ENCODE measurements at regions not wholly inside any gene's neighbourhood (a gene's known extent, or its start where the extent isn't known, plus 50 kb on each side); places are given as distances from the start of the nearest gene placed in this dataset.
"Not testable (repeated sequence)": the region's sequence is repeated elsewhere in the genome, so short reads cannot be mapped to it uniquely, and the experiment has no call there.

DNA sequence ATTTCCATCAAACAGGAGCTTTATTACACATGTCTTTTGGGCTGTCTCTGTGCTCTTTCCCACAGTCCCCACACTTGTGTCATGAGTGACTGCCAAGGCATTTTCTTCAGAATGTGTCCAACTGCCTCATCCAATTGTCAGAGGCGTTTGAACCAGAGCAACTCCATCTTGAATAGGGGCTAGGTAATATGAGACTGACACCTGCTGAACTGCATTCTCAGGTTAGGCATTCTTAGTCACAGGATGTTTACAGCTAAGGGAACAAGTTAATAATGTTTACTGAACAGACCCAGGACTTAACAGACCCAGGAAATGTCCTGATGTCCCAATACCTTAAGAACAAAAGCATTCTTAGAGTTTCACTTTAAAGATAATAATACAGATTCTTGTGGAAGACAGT lies 595.5 kb downstream of the REEP3 start:
- ATAC-seq (no peak), DNase-seq (no peak)
- H3K9me3 Mint-ChIP-seq (ENCODE audit: low read depth): no peaks in the 10 kb centered on the region
- CTCF ChIA-PET: no interaction called here
- H3K27ac Mint-ChIP-seq: no peak overlapping the region
- no peaks in the 10 kb centered on the region for H3K36me3 Mint-ChIP-seq
- H3K4me3 Mint-ChIP-seq: no peak overlapping the region
- no peaks in the 10 kb centered on the region for H3K27me3 Mint-ChIP-seq
- H3K4me1 Mint-ChIP-seq: no peaks in the 10 kb centered on the region

DNA sequence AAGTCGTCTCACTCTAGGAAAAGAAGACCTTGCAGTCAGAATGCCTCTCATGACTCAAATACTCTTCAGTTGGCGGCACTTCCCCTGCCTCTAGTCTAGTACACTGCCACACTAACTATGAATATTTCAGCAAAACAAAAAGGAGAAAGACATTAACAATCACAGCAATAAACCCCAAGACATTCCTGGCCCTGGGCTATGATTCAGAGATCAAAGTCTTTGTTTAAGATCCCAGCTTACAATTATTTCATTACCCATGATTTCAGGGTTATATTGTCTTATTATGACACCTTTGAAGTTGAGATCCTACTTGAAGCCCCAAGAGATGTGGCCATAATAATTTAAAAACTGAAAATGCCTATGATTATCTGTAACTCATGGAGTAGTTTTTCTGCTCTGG lies 597.5 kb downstream of the REEP3 start:
- DNase-seq (no peak), ATAC-seq (no peak)
- Mint-ChIP-seq H3K27ac (no peak overlapping the region), H3K4me1 (no peaks in the 10 kb centered on the region), H3K4me3 (no peak overlapping the region), H3K27me3 (no peaks in the 10 kb centered on the region), H3K9me3 (ENCODE audit: low read depth) (no peaks in the 10 kb centered on the region), H3K36me3 (no peaks in the 10 kb centered on the region)
- CTCF ChIA-PET: no interaction called here

DNA sequence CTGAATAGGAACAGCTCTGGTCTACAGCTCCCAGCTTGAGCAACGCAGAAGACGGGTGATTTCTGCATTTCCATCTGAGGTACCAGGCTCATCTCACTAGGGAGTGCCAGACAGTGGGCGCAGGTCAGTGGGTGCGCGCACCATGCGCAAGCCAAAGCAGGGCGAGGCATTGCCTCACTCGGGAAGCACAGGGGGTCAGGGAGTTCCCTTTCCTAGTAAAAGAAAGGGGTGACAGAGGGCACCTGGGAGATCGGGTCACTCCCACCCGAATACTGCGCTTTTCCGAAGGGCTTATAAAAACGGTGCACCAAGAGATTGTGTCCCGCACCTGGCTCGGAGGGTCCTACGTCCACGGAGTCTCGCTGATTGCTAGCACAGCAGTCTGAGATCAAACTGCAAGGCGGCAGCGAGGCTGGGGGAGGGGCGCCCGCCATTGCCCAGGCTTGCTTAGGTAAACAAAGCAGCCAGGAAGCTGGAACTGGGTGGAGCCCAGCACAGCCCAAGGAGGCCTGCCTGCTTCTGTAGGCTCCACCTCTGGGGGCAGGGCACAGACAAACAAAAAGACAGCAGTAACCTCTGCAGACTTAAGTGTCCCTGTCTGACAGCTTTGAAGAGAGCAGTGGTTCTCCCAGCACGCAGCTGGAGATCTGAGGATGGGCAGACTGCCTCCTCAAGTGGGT lies 599.2 kb downstream of the REEP3 start:
- H3K27ac Mint-ChIP-seq; DNase-seq; H3K9me3 Mint-ChIP-seq (ENCODE audit: low read depth); ATAC-seq; H3K4me1 Mint-ChIP-seq; CTCF ChIA-PET; H3K36me3 Mint-ChIP-seq; H3K27me3 Mint-ChIP-seq; H3K4me3 Mint-ChIP-seq: not testable (repeated sequence)

DNA sequence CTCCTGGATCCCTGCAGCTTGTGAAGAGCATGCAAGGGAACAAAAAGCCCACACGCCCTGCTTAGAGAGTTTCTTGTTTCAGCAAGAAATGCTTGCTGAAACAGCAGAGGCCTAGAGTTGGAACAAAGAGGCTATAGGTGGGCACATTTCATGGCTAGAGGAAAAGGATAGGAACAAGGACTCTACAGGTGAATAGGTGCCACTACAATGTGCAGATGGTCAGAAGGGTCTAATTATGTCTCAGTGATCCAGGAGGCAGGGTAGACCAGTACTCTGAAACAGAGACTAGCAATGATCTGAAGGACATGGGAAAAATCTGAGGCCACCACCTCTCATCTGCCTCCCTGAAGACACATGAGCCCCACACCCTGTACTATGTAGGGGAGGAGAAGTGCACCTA lies 609.0 kb downstream of the REEP3 start:
- no peaks in the 10 kb centered on the region for H3K27me3 Mint-ChIP-seq
- H3K9me3 Mint-ChIP-seq (ENCODE audit: low read depth): no peaks in the 10 kb centered on the region
- H3K27ac Mint-ChIP-seq: no peak overlapping the region
- H3K4me1 Mint-ChIP-seq: no peaks in the 10 kb centered on the region
- ATAC-seq: no peak
- H3K4me3 Mint-ChIP-seq: no peak overlapping the region
- CTCF ChIA-PET: no interaction called here
- no peak for DNase-seq
- no peaks in the 10 kb centered on the region for H3K36me3 Mint-ChIP-seq

DNA sequence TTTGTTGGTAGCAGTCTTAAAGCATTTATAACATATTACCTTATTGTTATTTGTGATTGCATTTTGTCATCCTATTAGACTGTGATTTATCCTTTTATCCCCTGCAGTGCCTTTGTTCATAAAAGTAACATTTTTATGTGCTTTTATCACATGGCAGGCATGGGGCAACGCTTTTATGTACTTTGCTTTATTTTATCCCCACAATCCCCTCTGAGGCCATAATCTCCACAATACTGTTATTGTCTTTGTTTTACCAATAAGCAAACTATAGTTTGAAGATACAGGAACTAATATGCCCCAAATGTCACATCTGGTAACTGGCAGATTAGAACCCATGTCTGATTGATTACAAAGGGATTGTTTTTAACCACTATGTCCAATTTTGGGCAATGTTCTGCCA lies 613.5 kb downstream of the REEP3 start:
- CTCF ChIA-PET: no interaction called here
- Mint-ChIP-seq H3K4me3 (no peak overlapping the region), H3K9me3 (ENCODE audit: low read depth) (no peaks in the 10 kb centered on the region), H3K4me1 (no peaks in the 10 kb centered on the region), H3K27me3 (no peaks in the 10 kb centered on the region), H3K36me3 (no peaks in the 10 kb centered on the region), H3K27ac (no peak overlapping the region)
- ATAC-seq (no peak), DNase-seq (no peak)

DNA sequence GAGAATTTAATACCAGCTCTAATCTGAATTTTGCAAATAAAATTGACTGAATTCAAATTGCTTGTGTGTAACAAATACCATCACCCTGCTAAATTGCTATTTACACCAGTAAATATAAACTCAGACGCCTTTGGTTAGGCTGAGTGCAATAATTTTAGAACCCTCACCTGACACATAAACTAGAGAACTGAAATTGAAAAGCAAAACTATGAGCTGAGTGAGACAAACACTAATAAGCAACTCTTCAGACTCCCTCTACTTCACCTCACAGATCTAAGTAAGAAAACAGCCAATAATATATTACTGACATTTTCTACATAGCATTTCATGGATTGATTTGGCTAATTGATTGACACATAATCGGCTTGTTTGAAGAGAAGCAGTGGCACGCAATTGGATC lies 621.2 kb downstream of the REEP3 start:
- no peaks in the 10 kb centered on the region for H3K27me3 Mint-ChIP-seq
- no peak for DNase-seq
- H3K36me3 Mint-ChIP-seq: no peaks in the 10 kb centered on the region
- H3K9me3 Mint-ChIP-seq (ENCODE audit: low read depth): no peaks in the 10 kb centered on the region
- CTCF ChIA-PET: no interaction called here
- no peak overlapping the region for H3K27ac Mint-ChIP-seq
- ATAC-seq: no peak
- no peaks in the 10 kb centered on the region for H3K4me1 Mint-ChIP-seq
- H3K4me3 Mint-ChIP-seq: no peak overlapping the region

DNA sequence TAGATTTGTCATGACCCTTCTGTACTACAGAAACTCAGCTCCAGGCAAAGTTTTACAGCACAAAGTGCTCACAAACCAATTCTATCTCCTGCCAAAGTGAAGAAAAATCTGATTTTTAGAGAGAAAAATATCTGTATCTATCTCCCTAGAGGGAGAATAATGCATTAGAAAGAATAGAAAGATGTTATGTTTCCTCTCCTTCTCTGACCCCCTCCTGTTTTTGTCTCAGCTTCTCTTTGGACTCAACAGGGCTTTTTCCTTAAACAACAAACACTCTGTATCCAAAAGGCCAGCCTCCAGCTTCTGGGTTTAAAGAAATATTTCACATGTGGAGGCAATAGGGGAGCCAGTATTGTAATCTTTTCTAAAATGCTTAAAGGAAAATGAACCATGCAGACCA lies 627.4 kb downstream of the REEP3 start:
- CTCF ChIA-PET: no interaction called here
- no peaks in the 10 kb centered on the region for H3K4me1 Mint-ChIP-seq
- DNase-seq: no peak
- H3K9me3 Mint-ChIP-seq (ENCODE audit: low read depth): no peaks in the 10 kb centered on the region
- H3K27ac Mint-ChIP-seq: no peak overlapping the region
- H3K27me3 Mint-ChIP-seq: no peaks in the 10 kb centered on the region
- H3K36me3 Mint-ChIP-seq: no peaks in the 10 kb centered on the region
- H3K4me3 Mint-ChIP-seq: no peak overlapping the region
- no peak for ATAC-seq

DNA sequence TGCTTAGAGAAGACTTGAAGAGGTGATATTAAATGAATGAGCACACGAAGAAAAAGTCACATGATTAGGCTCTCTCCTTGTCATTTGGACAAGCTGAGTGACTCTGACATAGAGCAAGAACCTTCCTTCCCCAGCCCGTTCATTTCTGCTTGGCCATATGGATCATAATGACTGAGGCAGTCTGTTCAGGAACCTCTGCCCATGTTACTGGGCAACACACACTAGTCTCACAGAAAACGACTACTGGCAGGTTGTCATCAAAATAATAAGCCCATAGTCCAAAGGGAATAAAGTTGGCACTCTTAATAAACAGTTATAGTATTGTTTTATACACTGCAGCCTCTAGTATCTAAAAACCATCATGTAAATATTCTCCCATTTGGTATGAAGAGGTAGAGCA lies 635.0 kb downstream of the REEP3 start:
- no peaks in the 10 kb centered on the region for H3K9me3 Mint-ChIP-seq (ENCODE audit: low read depth)
- no peaks in the 10 kb centered on the region for H3K4me1 Mint-ChIP-seq
- no peak overlapping the region for H3K4me3 Mint-ChIP-seq
- ATAC-seq (no peak), DNase-seq (no peak)
- no peaks in the 10 kb centered on the region for H3K27me3 Mint-ChIP-seq
- H3K36me3 Mint-ChIP-seq: no peaks in the 10 kb centered on the region
- CTCF ChIA-PET: no interaction called here
- H3K27ac Mint-ChIP-seq: no peak overlapping the region

DNA sequence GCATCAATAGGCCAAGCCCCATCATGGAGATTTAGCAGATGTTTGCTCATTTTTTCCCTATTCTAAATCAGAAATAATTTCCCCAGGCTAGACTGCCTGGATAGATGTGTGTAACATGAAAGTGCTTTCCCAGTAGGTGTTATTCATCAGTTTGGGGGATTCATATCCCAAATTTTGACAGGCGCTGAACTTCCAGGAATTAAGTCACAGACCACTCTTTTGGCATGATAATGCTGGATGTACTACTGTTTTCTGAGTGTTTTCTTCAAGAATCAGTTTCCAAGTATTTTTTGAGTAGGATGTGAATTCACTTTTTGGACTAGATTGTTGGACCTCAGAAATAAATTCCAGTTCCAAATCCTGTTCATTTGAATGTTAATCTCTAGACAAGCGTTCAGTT lies 637.4 kb downstream of the REEP3 start:
- Mint-ChIP-seq H3K4me1 (no peaks in the 10 kb centered on the region), H3K4me3 (no peak overlapping the region), H3K27me3 (no peaks in the 10 kb centered on the region), H3K9me3 (ENCODE audit: low read depth) (no peaks in the 10 kb centered on the region), H3K27ac (no peak overlapping the region), H3K36me3 (no peaks in the 10 kb centered on the region)
- DNase-seq (no peak), ATAC-seq (no peak)
- CTCF ChIA-PET: no interaction called here

DNA sequence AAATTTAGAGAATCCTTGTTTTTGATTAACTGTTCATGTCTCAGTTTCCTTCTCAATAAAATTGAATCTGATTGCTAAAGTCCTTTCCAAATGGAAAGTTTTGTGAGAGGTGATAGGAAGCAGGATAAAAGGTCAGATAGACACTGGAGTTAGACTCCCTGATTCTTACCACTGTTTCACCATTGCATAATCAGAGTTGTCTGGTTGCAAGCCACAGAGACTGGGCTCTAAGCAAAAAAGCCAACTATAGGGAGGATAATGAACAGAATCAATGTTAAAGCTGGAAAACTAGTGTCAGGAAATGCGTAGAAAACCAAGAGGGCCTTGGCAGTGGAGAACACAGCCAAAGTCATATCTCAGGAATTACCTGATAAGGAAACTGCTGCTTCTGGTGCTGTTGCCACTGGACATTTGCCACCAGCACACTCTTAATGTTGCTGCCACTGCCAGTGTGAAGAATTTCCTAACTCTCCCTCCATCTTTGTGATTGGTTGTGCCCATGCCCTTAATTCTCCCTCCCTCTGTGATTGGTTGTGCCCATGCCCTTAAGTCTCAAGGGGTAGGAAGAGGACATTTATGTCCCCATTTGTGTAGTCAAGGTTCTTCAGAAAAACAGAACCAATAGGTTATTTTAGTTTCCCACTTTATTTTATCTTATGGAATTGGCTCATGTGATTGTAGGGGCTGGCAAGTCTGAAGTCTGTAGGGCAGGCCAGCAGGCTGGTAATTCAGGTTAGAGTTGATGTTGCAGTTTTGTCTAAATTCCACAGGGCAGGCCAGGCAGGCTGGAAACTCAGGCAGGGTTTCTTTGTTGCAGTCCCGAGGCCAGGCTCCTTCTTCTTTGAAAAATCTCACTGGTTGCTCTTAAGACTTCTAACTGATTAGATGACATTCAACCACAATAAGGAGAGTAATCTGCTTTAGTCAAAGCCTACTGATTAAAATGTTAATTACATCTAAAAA lies 639.0 kb downstream of the REEP3 start:
- Mint-ChIP-seq H3K4me1 (no peaks in the 10 kb centered on the region), H3K27me3 (no peaks in the 10 kb centered on the region)
- no peak for ATAC-seq

DNA sequence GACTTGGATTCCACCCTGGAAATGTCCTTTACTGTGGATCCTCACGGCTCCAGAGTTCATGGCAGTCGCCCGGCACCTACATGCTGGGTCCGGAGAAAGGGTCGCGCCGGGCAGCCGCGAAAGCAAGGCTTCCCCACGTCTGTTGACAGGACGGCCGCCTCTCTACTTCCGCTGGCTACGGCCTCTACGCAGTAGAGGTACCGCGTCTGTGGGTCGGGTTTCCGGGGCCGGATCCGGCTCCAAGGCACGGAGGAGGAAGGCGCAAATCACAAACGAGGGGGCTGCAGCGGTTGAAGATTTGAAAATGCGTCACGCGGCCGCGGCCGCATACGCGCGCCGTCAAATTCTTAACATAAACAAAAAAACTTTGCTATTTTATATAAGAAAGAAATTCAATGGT lies 649.6 kb downstream of the REEP3 start:
- no peaks in the 10 kb centered on the region for H3K27me3 Mint-ChIP-seq
- H3K4me1 Mint-ChIP-seq: no peaks in the 10 kb centered on the region
- no peaks in the 10 kb centered on the region for H3K36me3 Mint-ChIP-seq
- DNase-seq (no peak), ATAC-seq (no peak)
- CTCF ChIA-PET: no interaction called here
- no peak overlapping the region for H3K4me3 Mint-ChIP-seq
- H3K27ac Mint-ChIP-seq: no peak overlapping the region
- peaks cover 2% of the 10 kb centered on the region for H3K9me3 Mint-ChIP-seq (ENCODE audit: low read depth)

More for the DNA sequence above, 639.0 kb downstream of the REEP3 start:
- Mint-ChIP-seq H3K4me3 (no peak overlapping the region), H3K27ac (no peak overlapping the region), H3K9me3 (ENCODE audit: low read depth) (no peaks in the 10 kb centered on the region), H3K36me3 (no peaks in the 10 kb centered on the region)
- DNase-seq: no peak
- CTCF ChIA-PET: no interaction called here

DNA sequence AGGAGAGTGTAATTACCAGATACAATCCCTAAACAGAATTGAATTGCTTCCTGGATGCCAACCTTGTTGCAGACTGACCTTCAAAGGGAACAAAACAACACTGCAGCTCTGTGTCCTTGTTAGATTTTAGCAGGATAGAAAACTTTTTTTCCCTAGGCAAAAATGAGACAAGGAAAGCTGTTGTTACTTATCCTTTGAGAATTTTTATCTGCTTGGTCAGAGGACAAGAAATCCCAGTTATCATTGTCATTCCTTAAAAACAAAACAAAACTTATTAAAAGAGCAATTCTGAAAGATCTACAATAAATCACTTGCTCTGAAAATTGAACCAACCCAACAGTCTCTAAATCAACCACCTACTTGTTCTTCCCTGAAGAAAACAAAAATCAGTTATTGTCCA lies 652.6 kb downstream of the REEP3 start:
- Mint-ChIP-seq H3K27me3 (no peaks in the 10 kb centered on the region), H3K27ac (no peak overlapping the region), H3K9me3 (ENCODE audit: low read depth) (peaks cover 2% of the 10 kb centered on the region), H3K36me3 (no peaks in the 10 kb centered on the region), H3K4me1 (no peaks in the 10 kb centered on the region), H3K4me3 (no peak overlapping the region)
- CTCF ChIA-PET: no interaction called here
- ATAC-seq: no peak
- no peak for DNase-seq

DNA sequence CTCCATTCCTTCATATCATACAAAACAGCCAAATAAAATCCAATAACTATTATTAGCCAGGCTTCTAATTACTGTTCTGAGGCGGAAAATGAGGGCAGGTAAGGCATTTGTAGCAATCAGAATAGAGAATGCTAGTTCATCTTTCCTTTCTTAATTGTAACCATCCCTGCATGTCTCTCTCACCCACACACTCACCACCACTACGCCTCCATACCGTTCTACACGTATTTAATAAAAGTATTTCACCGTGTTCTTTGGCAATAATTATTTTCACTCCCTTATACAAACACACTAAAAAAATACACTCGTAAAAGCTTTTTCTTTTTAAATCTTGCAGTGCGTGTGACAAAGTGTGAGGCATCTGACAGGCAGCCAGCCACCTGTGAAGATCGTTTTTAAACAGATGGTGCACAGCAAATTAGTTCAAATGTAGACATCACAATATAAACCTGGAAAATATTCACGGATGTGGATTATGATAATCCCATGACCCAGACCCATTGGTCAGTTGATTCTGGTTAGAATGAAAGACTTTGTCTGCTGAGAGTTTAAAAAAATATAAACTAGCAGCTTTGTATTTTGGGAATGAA lies 653.6 kb downstream of the REEP3 start:
- H3K4me1 Mint-ChIP-seq: no peaks in the 10 kb centered on the region
- no peaks in the 10 kb centered on the region for H3K36me3 Mint-ChIP-seq
- DNase-seq: no peak
- CTCF ChIA-PET: no interaction called here
- no peak overlapping the region for H3K4me3 Mint-ChIP-seq
- H3K9me3 Mint-ChIP-seq (ENCODE audit: low read depth): peaks cover 2% of the 10 kb centered on the region
- no peak for ATAC-seq
- H3K27ac Mint-ChIP-seq: no peak overlapping the region
- no peaks in the 10 kb centered on the region for H3K27me3 Mint-ChIP-seq

All from activated CD8-positive, alpha-beta memory T cell treated with anti-CD3 and anti-CD28 coated beads, Interleukin-2, amount 10 ng/mL, durations not matched to agents 7 days and 5 days (primary cell).